Nephron progenitor cell (in vitro differentiated cells): ENCODE measurements at regions not wholly inside any gene's neighbourhood (a gene's known extent, or its start where the extent isn't known, plus 50 kb on each side); places are given as distances from the start of the nearest gene placed in this dataset.

Source experiments
- DNase-seq: peaks from one replicate; pipeline ENCODE4 v3.0.0; 2021
- H3K27ac Mint-ChIP-seq: 2 replicates; pipeline ENCODE4 v1.8.0; 2021; ENCODE audit warnings: mild to moderate bottlenecking, moderate library complexity, mixed read lengths
- H3K27me3 Mint-ChIP-seq: 2 replicates; pipeline ENCODE4 v1.8.0; 2021; ENCODE audit warnings: mild to moderate bottlenecking, low read depth, mixed read lengths; ENCODE audit not compliant: poor library complexity
- H3K36me3 Mint-ChIP-seq: 2 replicates; pipeline ENCODE4 v1.8.0; 2021; ENCODE audit warnings: low read depth, mixed read lengths
- H3K4me1 Mint-ChIP-seq: 2 replicates; pipeline ENCODE4 v1.8.0; 2021; ENCODE audit warnings: mixed read lengths
- H3K4me3 Mint-ChIP-seq: 2 replicates; pipeline ENCODE4 v1.8.0; 2021; ENCODE audit warnings: mild to moderate bottlenecking, moderate library complexity, mixed read lengths
- H3K9me3 Mint-ChIP-seq: 2 replicates; pipeline ENCODE4 v1.8.0; 2021; ENCODE audit warnings: mild to moderate bottlenecking, moderate library complexity, mixed read lengths
- TF ChIP-seq, protein P1 (sequence below): fragments of 200-600 bp; sonication (generic); IDR thresholded peaks from 2 replicates; pipeline ENCODE4 v1.5.0; 2021; ENCODE audit warnings: antibody characterized with exemption

DNA sequence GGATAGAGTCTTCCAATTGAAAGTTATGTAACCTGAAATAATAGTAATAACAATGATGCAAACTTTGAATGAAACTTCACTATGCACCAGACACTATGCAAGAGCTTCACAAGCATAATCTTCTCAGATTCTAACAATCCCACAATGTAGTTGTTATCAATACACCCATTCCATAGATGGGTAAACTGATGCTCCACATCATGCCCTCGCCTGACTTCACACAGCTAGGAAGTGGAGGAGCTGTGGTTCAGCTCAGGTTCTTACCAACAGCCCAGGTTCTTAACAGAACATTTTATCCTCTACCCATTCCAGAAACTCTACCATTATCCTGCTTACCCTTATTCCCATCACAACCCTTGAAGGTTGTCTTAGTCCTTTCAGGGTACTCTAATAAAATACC, 50.4 kb upstream of the HMGXB4 start:
- peaks cover 26% of the 10 kb centered on the region for H3K4me1 Mint-ChIP-seq
- TF ChIP-seq, protein P1, sequence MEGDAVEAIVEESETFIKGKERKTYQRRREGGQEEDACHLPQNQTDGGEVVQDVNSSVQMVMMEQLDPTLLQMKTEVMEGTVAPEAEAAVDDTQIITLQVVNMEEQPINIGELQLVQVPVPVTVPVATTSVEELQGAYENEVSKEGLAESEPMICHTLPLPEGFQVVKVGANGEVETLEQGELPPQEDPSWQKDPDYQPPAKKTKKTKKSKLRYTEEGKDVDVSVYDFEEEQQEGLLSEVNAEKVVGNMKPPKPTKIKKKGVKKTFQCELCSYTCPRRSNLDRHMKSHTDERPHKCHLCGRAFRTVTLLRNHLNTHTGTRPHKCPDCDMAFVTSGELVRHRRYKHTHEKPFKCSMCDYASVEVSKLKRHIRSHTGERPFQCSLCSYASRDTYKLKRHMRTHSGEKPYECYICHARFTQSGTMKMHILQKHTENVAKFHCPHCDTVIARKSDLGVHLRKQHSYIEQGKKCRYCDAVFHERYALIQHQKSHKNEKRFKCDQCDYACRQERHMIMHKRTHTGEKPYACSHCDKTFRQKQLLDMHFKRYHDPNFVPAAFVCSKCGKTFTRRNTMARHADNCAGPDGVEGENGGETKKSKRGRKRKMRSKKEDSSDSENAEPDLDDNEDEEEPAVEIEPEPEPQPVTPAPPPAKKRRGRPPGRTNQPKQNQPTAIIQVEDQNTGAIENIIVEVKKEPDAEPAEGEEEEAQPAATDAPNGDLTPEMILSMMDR = no peak
- H3K27me3 Mint-ChIP-seq = peaks cover 16% of the 10 kb centered on the region
- H3K36me3 Mint-ChIP-seq = no peaks in the 10 kb centered on the region
- H3K9me3 Mint-ChIP-seq = no peaks in the 10 kb centered on the region
- no peak for DNase-seq
- H3K4me3 Mint-ChIP-seq = no peak overlapping the region
- H3K27ac Mint-ChIP-seq = no peak overlapping the region
